Parathyroid adenoma (tissue), 2 donors: ENCODE measurements at regions not wholly inside any gene's neighbourhood (a gene's known extent, or its start where the extent isn't known, plus 50 kb on each side); places are given as distances from the start of the nearest gene placed in this dataset.

Experiments
- H2AFZ ChIP-seq: fragments of 300-600 bp; sonication (generic); one replicate; pipeline ENCODE4 v1.7.0; 2017; ENCODE audit warnings: antibody characterized with exemption, mild to moderate bottlenecking
- H3K27ac ChIP-seq: fragments of 300-600 bp; sonication (generic); one replicate; pipeline ENCODE4 v1.7.0; 2017
- H3K27me3 ChIP-seq: fragments of 300-600 bp; sonication (generic); one replicate; pipeline ENCODE4 v1.7.0; 2017; ENCODE audit warnings: low read length; ENCODE audit not compliant: control insufficient read depth, insufficient read depth
- H3K36me3 ChIP-seq: fragments of 300-600 bp; sonication (generic); one replicate; pipeline ENCODE4 v1.7.0; 2017; ENCODE audit warnings: low read length; ENCODE audit not compliant: control insufficient read depth, insufficient read depth
- H3K4me1 ChIP-seq: fragments of 300-600 bp; sonication (generic); one replicate; pipeline ENCODE4 v1.7.0; 2017; ENCODE audit warnings: control low read depth
- H3K4me2 ChIP-seq: fragments of 300-600 bp; sonication (generic); one replicate; pipeline ENCODE4 v1.7.0; 2017; ENCODE audit warnings: low read length
- H3K4me3 ChIP-seq: fragments of 300-600 bp; sonication (generic); one replicate; pipeline ENCODE4 v1.7.0; 2017; ENCODE audit warnings: low read depth, low read length
- H3K79me2 ChIP-seq: fragments of 300-600 bp; sonication (generic); one replicate; pipeline ENCODE4 v1.7.0; 2017; ENCODE audit warnings: control low read depth
- H3K9ac ChIP-seq: fragments of 300-600 bp; sonication (generic); one replicate; pipeline ENCODE4 v1.7.0; 2017; ENCODE audit warnings: mild to moderate bottlenecking
- H3K9me3 ChIP-seq: fragments of 300-600 bp; sonication (generic); one replicate; pipeline ENCODE4 v1.7.0; 2017; ENCODE audit warnings: low read length; ENCODE audit not compliant: control insufficient read depth
- TF ChIP-seq, protein P1 (sequence below): fragments of 300-600 bp; sonication (generic); IDR thresholded peaks from one replicate; pipeline ENCODE4 v1.7.0; 2017; ENCODE audit warnings: antibody characterized with exemption, mild to moderate bottlenecking
- donor health status: primary hyperparathyroidism.

DNA sequence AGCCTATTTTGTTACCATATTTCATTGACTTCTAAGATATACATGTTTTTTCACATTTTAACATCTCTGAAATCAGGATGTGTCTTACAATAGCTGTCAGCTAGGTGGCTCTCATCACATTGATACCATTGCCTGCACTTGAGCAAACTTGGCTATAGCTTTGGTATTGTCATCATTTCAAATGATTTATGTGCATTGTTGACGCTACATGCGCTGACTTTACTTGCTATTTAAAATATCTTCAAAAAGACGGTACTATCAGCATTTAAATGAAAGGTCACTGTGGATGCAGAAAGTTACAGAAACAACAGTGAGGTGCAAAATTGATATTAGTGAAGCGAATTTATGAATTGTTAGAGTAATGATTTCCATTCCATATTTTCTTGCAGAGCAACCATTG lies 54.0 kb upstream of the ABHD2 start:
- Histone ChIP-seq H3K4me2 (no peak overlapping the region), H3K27me3 (no peaks in the 10 kb centered on the region), H3K79me2 (no peaks in the 10 kb centered on the region), H3K4me3 (no peak overlapping the region), H3K36me3 (no peaks in the 10 kb centered on the region), H3K9me3 (no peaks in the 10 kb centered on the region), H3K4me1 (no peaks in the 10 kb centered on the region), H3K9ac (no peak overlapping the region), H3K27ac (no peak overlapping the region), H2AFZ (no peak overlapping the region)
- TF ChIP-seq, protein P1, sequence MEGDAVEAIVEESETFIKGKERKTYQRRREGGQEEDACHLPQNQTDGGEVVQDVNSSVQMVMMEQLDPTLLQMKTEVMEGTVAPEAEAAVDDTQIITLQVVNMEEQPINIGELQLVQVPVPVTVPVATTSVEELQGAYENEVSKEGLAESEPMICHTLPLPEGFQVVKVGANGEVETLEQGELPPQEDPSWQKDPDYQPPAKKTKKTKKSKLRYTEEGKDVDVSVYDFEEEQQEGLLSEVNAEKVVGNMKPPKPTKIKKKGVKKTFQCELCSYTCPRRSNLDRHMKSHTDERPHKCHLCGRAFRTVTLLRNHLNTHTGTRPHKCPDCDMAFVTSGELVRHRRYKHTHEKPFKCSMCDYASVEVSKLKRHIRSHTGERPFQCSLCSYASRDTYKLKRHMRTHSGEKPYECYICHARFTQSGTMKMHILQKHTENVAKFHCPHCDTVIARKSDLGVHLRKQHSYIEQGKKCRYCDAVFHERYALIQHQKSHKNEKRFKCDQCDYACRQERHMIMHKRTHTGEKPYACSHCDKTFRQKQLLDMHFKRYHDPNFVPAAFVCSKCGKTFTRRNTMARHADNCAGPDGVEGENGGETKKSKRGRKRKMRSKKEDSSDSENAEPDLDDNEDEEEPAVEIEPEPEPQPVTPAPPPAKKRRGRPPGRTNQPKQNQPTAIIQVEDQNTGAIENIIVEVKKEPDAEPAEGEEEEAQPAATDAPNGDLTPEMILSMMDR: no peak

DNA sequence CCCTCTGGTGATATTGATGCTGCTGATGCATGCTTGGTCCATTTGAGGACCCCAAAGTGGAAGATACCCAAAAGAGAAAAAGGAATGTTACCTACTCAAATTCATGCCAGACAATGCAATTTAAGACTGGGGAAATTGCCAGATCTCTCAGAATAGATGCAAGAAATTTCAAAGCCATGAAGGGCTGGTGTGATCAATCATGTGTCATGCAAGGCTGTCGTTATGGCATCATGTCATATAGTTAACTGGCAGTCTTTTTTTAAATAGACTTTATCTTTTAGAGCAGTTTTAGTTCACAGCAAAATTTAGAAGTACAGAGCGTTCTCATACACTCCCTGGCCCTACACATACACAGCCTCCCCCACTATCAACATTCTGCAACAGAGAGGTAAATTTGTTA lies 53.1 kb upstream of the ABHD2 start:
- Histone ChIP-seq H3K4me3 (no peak overlapping the region), H2AFZ (no peak overlapping the region), H3K79me2 (no peaks in the 10 kb centered on the region), H3K9ac (no peak overlapping the region), H3K36me3 (no peaks in the 10 kb centered on the region), H3K9me3 (no peaks in the 10 kb centered on the region), H3K27ac (no peak overlapping the region), H3K4me2 (no peak overlapping the region), H3K27me3 (no peaks in the 10 kb centered on the region), H3K4me1 (no peaks in the 10 kb centered on the region)
- TF ChIP-seq, protein P1: no peak

GRCh38 chr15:89035658-89036057 lies 52.6 kb upstream of the ABHD2 start:
- TF ChIP-seq, protein P1: no peak

DNA sequence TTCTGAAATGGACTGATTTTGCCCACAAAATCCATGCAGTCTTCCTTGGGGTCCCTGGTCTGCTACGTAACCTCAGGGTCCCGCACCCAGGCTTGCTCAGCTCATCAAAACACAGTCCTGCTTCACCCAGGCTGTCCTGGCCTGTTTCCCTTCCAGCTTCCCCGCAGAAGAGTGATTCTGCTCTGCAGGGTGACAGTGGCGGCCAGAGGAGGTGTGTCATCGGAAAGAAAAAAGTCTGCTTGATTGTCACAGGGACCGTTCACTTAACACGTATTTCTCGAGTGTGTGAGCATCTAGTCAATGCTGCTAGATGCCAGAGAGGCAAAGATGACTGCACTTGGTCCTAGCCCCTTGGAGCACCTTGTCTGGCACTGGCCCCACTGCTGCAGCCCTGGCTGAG lies 50.1 kb upstream of the ABHD2 start:
- Histone ChIP-seq H3K36me3 (no peaks in the 10 kb centered on the region), H3K27ac (no peak overlapping the region), H2AFZ (no peak overlapping the region), H3K27me3 (no peaks in the 10 kb centered on the region), H3K4me3 (no peak overlapping the region), H3K4me2 (no peak overlapping the region), H3K9ac (no peak overlapping the region), H3K79me2 (no peaks in the 10 kb centered on the region), H3K4me1 (no peaks in the 10 kb centered on the region), H3K9me3 (no peaks in the 10 kb centered on the region)
- TF ChIP-seq, protein P1: no peak

More at GRCh38 chr15:89035658-89036057, 52.6 kb upstream of the ABHD2 start:
- no peak overlapping the region for H3K4me3 ChIP-seq
- no peak overlapping the region for H3K27ac ChIP-seq
- no peaks in the 10 kb centered on the region for H3K4me1 ChIP-seq
- no peak overlapping the region for H2AFZ ChIP-seq
- H3K9ac ChIP-seq: no peak overlapping the region
- no peaks in the 10 kb centered on the region for H3K79me2 ChIP-seq
- H3K9me3 ChIP-seq: no peaks in the 10 kb centered on the region
- H3K36me3 ChIP-seq: no peaks in the 10 kb centered on the region
- no peak overlapping the region for H3K4me2 ChIP-seq
- H3K27me3 ChIP-seq: no peaks in the 10 kb centered on the region
